Activated CD8-positive, alpha-beta T cell treated with anti-CD3 and anti-CD28 coated beads for 36 hours (primary cell): ENCODE measurements at regions not wholly inside any gene's neighbourhood (a gene's known extent, or its start where the extent isn't known, plus 50 kb on each side); places are given as distances from the start of the nearest gene placed in this dataset.

Experiments
- ATAC-seq: fragments of 200-7000 bp; cut with Tn5 transposase; one replicate; pipeline ENCODE4 v1.10.0; 2021; ENCODE audit warnings: mild to moderate bottlenecking, moderate library complexity
- CTCF ChIA-PET: fragments of 350-600 bp; sonication (Branson Sonifier 250); formaldehyde crosslinking; loops from one replicate; lab custom pipeline; 2021; ENCODE audit warnings: antibody characterized with exemption; lab: Charles Lee
- POLR2A ChIA-PET: fragments of 350-600 bp; sonication (Branson Sonifier 250); formaldehyde crosslinking; loops from one replicate; lab custom pipeline; 2021; ENCODE audit warnings: antibody characterized with exemption; lab: Charles Lee
- DNase-seq: peaks from one replicate; pipeline ENCODE4 v3.0.0-alpha.2; 2020
- H3K27ac Mint-ChIP-seq: one replicate; pipeline ENCODE4 v1.8.0; 2021; ENCODE audit warnings: mild to moderate bottlenecking, mixed read lengths
- H3K27me3 Mint-ChIP-seq: one replicate; pipeline ENCODE4 v1.8.0; 2021; ENCODE audit warnings: mixed read lengths
- H3K36me3 Mint-ChIP-seq: one replicate; pipeline ENCODE4 v1.8.0; 2021; ENCODE audit warnings: low read depth, mixed read lengths
- H3K4me1 Mint-ChIP-seq: one replicate; pipeline ENCODE4 v1.8.0; 2021; ENCODE audit warnings: low read depth, mixed read lengths
- H3K4me3 Mint-ChIP-seq: one replicate; pipeline ENCODE4 v1.8.0; 2021; ENCODE audit warnings: mild to moderate bottlenecking, moderate library complexity, mixed read lengths
- H3K9me3 Mint-ChIP-seq: one replicate; pipeline ENCODE4 v1.8.0; 2021; ENCODE audit warnings: mixed read lengths
- CTCF ChIP-seq: fragments of 200-600 bp; IDR thresholded peaks from one replicate; pipeline ENCODE4 v1.8.0; 2022; ENCODE audit warnings: antibody characterized with exemption, mild to moderate bottlenecking
- intact Hi-C: fragments of 100-400 bp; cut with micrococcal nuclease; formaldehyde crosslinking; loops from one replicate; pipeline ENCODE4 v1.10.0; 2022

- H3K4me3 Mint-ChIP-seq = no peak overlapping the region
- H3K27me3 Mint-ChIP-seq = no peaks in the 10 kb centered on the region
- POLR2A ChIA-PET = no interaction called here
- CTCF ChIA-PET = interaction anchor here (1.2 kb wide), 1 partner anchor 14 kb away, joined by 5 read pairs; no protein-coding TSS in a partner anchor
- H3K9me3 Mint-ChIP-seq = no peaks in the 10 kb centered on the region
- intact Hi-C loops = loop anchor here (5.0 kb wide), 1 partner anchor 250 kb away; no protein-coding TSS in a partner anchor
- DNase-seq (no peak), ATAC-seq (no peak)
- peaks cover 8% of the 10 kb centered on the region for H3K4me1 Mint-ChIP-seq
- no peak for TF ChIP-seq CTCF
- H3K36me3 Mint-ChIP-seq = no peaks in the 10 kb centered on the region
- H3K27ac Mint-ChIP-seq = no peak overlapping the region
These were observed 87.0 kb downstream of the FAM217A start for GRCh38 chr6:3991941-3992340.

GRCh38 chr6:3996349-3996748 is 82.6 kb downstream of the FAM217A start:
- ATAC-seq (no peak), DNase-seq (no peak)
- CTCF ChIA-PET = interaction anchor here (0.7 to 5.1 kb wide), 8 partner anchors 12 to 255 kb away, joined by 3 to 26 read pairs (median 4); partner anchors contain the start of gene FAM50B
- intact Hi-C loops = no loop called here
- H3K36me3 Mint-ChIP-seq = no peaks in the 10 kb centered on the region
- no peak for TF ChIP-seq CTCF
- POLR2A ChIA-PET = no interaction called here
- no peaks in the 10 kb centered on the region for H3K9me3 Mint-ChIP-seq
- no peaks in the 10 kb centered on the region for H3K27me3 Mint-ChIP-seq
- H3K4me1 Mint-ChIP-seq = peaks cover 10% of the 10 kb centered on the region
- no peak overlapping the region for H3K27ac Mint-ChIP-seq
- no peak overlapping the region for H3K4me3 Mint-ChIP-seq

GRCh38 chr6:3997177-3997770 is 81.7 kb downstream of the FAM217A start:
- Mint-ChIP-seq H3K27ac (no peak overlapping the region), H3K27me3 (no peaks in the 10 kb centered on the region), H3K9me3 (no peaks in the 10 kb centered on the region), H3K36me3 (no peaks in the 10 kb centered on the region), H3K4me3 (no peak overlapping the region), H3K4me1 (peaks cover 13% of the 10 kb centered on the region)
- POLR2A ChIA-PET = no interaction called here
- ATAC-seq (no peak), DNase-seq (no peak)
- CTCF ChIA-PET = interaction anchor here (1.2 to 5.1 kb wide), 5 partner anchors 11 to 248 kb away, joined by 3 to 26 read pairs (median 5); no protein-coding TSS in a partner anchor
- intact Hi-C loops = no loop called here
- TF ChIP-seq CTCF = no peak

- no peak overlapping the region for H3K4me3 Mint-ChIP-seq
- no peak overlapping the region for H3K27ac Mint-ChIP-seq
- H3K27me3 Mint-ChIP-seq = no peaks in the 10 kb centered on the region
- H3K4me1 Mint-ChIP-seq = peaks cover 18% of the 10 kb centered on the region
- POLR2A ChIA-PET = no interaction called here
- TF ChIP-seq CTCF = no peak
- no peaks in the 10 kb centered on the region for H3K9me3 Mint-ChIP-seq
- no peak for ATAC-seq
- DNase-seq = no peak
- CTCF ChIA-PET = no interaction called here
- no peaks in the 10 kb centered on the region for H3K36me3 Mint-ChIP-seq
- intact Hi-C loops = no loop called here
These were observed 78.9 kb downstream of the FAM217A start for GRCh38 chr6:3999800-4000661.

- no peak overlapping the region for H3K4me3 Mint-ChIP-seq
- intact Hi-C loops = no loop called here
- H3K27me3 Mint-ChIP-seq = no peaks in the 10 kb centered on the region
- H3K36me3 Mint-ChIP-seq = no peaks in the 10 kb centered on the region
- H3K4me1 Mint-ChIP-seq = peaks cover 22% of the 10 kb centered on the region
- H3K9me3 Mint-ChIP-seq = no peaks in the 10 kb centered on the region
- CTCF ChIA-PET = interaction anchor here (1.0 to 2.1 kb wide), 2 partner anchors 13 to 25 kb away, joined by 3 to 6 read pairs; no protein-coding TSS in a partner anchor
- H3K27ac Mint-ChIP-seq = no peak overlapping the region
- POLR2A ChIA-PET = no interaction called here
- no peak for TF ChIP-seq CTCF
- DNase-seq = no peak
- no peak for ATAC-seq
These were observed 74.7 kb downstream of the FAM217A start for GRCh38 chr6:4004249-4004648.
